Heart right ventricle (tissue), 16 donors: ENCODE measurements at regions not wholly inside any gene's neighbourhood (a gene's known extent, or its start where the extent isn't known, plus 50 kb on each side); places are given as distances from the start of the nearest gene placed in this dataset.
A peak's percentile ranks its signal among the peaks of the same experiment; 100 is the strongest.

Experiments used
- ATAC-seq, 8 donors: fragments of 200-7000 bp; cut with Tn5 transposase; one replicate each; pipeline ENCODE4 v1.9.1; 2020; ENCODE audit warnings: mild to moderate bottlenecking in 8 of 8, moderate library complexity in 8 of 8, moderate number of reproducible peaks in 1 of 8
- DNase-seq, 2 donors: peaks; one replicate each; pipeline ENCODE4 v3.0.0-alpha.2; 2020
- H3K27ac ChIP-seq, 10 donors: fragments of 200-600 bp; sonication (generic) in 2 of 10; one replicate each; pipeline versions ENCODE4 v1.5.0 to v1.8.0; 2020 to 2022; ENCODE audit warnings: mild to moderate bottlenecking in 3 of 10
- H3K27me3 ChIP-seq, 7 donors: fragments of 200-600 bp; one replicate each; pipeline ENCODE4 v1.8.0; 2021 to 2022; ENCODE audit warnings: mild to moderate bottlenecking in 2 of 7
- H3K36me3 ChIP-seq, 9 donors: fragments of 200-600 bp; sonication (generic) in 1 of 9; one replicate each; pipeline versions ENCODE4 v1.5.0 to v1.8.0; 2020 to 2022; ENCODE audit warnings: mild to moderate bottlenecking in 2 of 9
- H3K4me1 ChIP-seq, 9 donors: fragments of 200-600 bp; sonication (generic) in 1 of 9; one replicate each; pipeline versions ENCODE4 v1.5.0 to v1.8.0; 2020 to 2022; ENCODE audit warnings: mild to moderate bottlenecking in 4 of 9
- H3K4me3 ChIP-seq, 10 donors: fragments of 200-600 bp; sonication (generic) in 2 of 10; one replicate each; pipeline versions ENCODE4 v1.5.0 to v1.8.0; 2020 to 2022; ENCODE audit warnings: mild to moderate bottlenecking in 7 of 10, moderate library complexity in 2 of 10
- H3K9me3 ChIP-seq, 11 donors: fragments of 200-600 bp in 10 of 11; sonication (generic) in 2 of 11; one replicate each; pipeline versions ENCODE4 v1.5.0 to v1.8.0; 2013 to 2022; ENCODE audit warnings: mild to moderate bottlenecking in 2 of 11, control low read depth in 1 of 11, moderate library complexity in 1 of 11
- CTCF ChIP-seq, 9 donors: fragments of 200-600 bp; sonication (generic) in 2 of 9; IDR thresholded peaks; one replicate each; pipeline versions ENCODE4 v1.5.0 to v1.8.0; 2021 to 2022; ENCODE audit warnings: antibody characterized with exemption in 9 of 9, mild to moderate bottlenecking in 5 of 9, moderate library complexity in 1 of 9
- WGBS, 2 donors: extraction: QIAGEN DNeasy Blood & Tissue Kit; methylation state at CpG; one replicate each; pipeline ENCODE4 v1.1.7; 2013; ENCODE audit warnings: inconsistent platforms in 1 of 2; 5-methylcytosine and 5-hydroxymethylcytosine counted together
- intact Hi-C, 10 donors: fragments of 100-400 bp; cut with DNase I; formaldehyde crosslinking; loops; one replicate each; pipeline versions ENCODE4 v1.11.1 to v1.14.2; 2022
- donor health status: Arrhythmogenic right ventricular cardiomyopathy.
- donor health status: ischemic (EF 13 %, LVEDD 7.1; RV severe dilation, severe dysfunction).
- donor health status: healthy with polysubstance abuse.
- donor health status: DM: no; HTN: yes; CAD: no.
- donor health status: DM: no; HTN: no; CAD: no.
- donor health status: ischemic (EF 25% LVEDD 6.9; RV normal size, moderate dysfunction).
- donor health status: ischemic (EF 25% LVEDD 5.7; RV mildly dilated, moderate dysfunction).
- donor health status: healthy.
- donor health status: DM: yes; HTN: yes; CAD: no.
- donor health status: Ischemic cardiomyopathy.
- donor health status: ischemic (EF 35%, LVEDD 5.7; RV mildly dilated, moderate dysfunction).
- donor health status: nonischemic (EF 11% LVEDD 7.7; RV severe dilation, severe dysfunction).
- donor health status: DM: yes; HTN: yes; CAD: no.
- donor health status: PGD.
- donor health status: ischemic (EF 29% LVEDD 5.4; RV normal size, mild dysfunction).
- donor health status: nonischemic (EF 23%, LVEDD 6.1; RV moderate dilation, normal function).

- no peak for TF ChIP-seq CTCF (IDR thresholded peaks at IDR 0.05)
- H3K4me3 ChIP-seq = no peak overlapping the region
- 87 to 90% methylated on average over 6 of the region's 6 CpGs for WGBS, 2 donors
- no peaks in the 10 kb centered on the region for H3K36me3 ChIP-seq
- no peaks in the 10 kb centered on the region for H3K4me1 ChIP-seq
- ATAC-seq (no peak), DNase-seq (no peak)
- intact Hi-C loops = no loop called here
- H3K27me3 ChIP-seq = no peaks in the 10 kb centered on the region
- peaks cover 0 to 6% (median 0%) of the 10 kb centered on the region in 11 donors for H3K9me3 ChIP-seq
- H3K27ac ChIP-seq = no peak overlapping the region
These were observed 162.1 kb upstream of the NOL4 start for GRCh38 chr18:34386803-34387202.

- H3K9me3 ChIP-seq = no peaks in the 10 kb centered on the region
- H3K4me1 ChIP-seq = peaks cover 0 to 3% (median 0%) of the 10 kb centered on the region in 9 donors
- WGBS, 2 donors = 77 to 84% methylated on average over 2 of the region's 2 CpGs
- H3K4me3 ChIP-seq = no peak overlapping the region
- H3K27me3 ChIP-seq = no peaks in the 10 kb centered on the region
- no peaks in the 10 kb centered on the region for H3K36me3 ChIP-seq
- ATAC-seq (no peak), DNase-seq (no peak)
- TF ChIP-seq CTCF (IDR thresholded peaks at IDR 0.05) = no peak
- H3K27ac ChIP-seq = no peak overlapping the region
- intact Hi-C loops = no loop called here
These were observed 172.7 kb upstream of the NOL4 start for GRCh38 chr18:34397286-34397896.

- intact Hi-C loops = loop anchor here in 1 of 10 donors (10.0 kb wide), 1 partner anchor 55 kb away; no protein-coding TSS in a partner anchor
- Histone ChIP-seq H3K27me3 (no peaks in the 10 kb centered on the region), H3K36me3 (no peaks in the 10 kb centered on the region), H3K4me1 (peaks cover 0 to 8% (median 0%) of the 10 kb centered on the region in 9 donors), H3K27ac (peak overlapping the region in 1 of 10 donors; percentile 16), H3K4me3 (no peak overlapping the region), H3K9me3 (no peaks in the 10 kb centered on the region)
- no peak for TF ChIP-seq CTCF (IDR thresholded peaks at IDR 0.05)
- peak in 1 of 8 donors; percentile 75 for ATAC-seq
- DNase-seq = no peak
- WGBS, 2 donors = 80 to 84% methylated on average over 3 of the region's 3 CpGs
These were observed 175.2 kb upstream of the NOL4 start for GRCh38 chr18:34399892-34400291.

GRCh38 chr18:34400834-34401233, 176.1 kb upstream of the NOL4 start:
- 68 to 83% methylated on average over 1 of the region's 1 CpG for WGBS, 2 donors
- ATAC-seq (no peak), DNase-seq (no peak)
- Histone ChIP-seq H3K4me1 (peaks cover 0 to 8% (median 0%) of the 10 kb centered on the region in 9 donors), H3K36me3 (no peaks in the 10 kb centered on the region), H3K4me3 (no peak overlapping the region), H3K27ac (no peak overlapping the region), H3K9me3 (no peaks in the 10 kb centered on the region), H3K27me3 (no peaks in the 10 kb centered on the region)
- no peak for TF ChIP-seq CTCF (IDR thresholded peaks at IDR 0.05)
- intact Hi-C loops = loop anchor here in 1 of 10 donors (10.0 kb wide), 1 partner anchor 56 kb away; no protein-coding TSS in a partner anchor
